HCT116 (cell line): ENCODE measurements at regions not wholly inside any gene's neighbourhood (a gene's known extent, or its start where the extent isn't known, plus 50 kb on each side); places are given as distances from the start of the nearest gene placed in this dataset.

Experiments used
- ATAC-seq: fragments of 200-7000 bp; cut with Tn5 transposase; 2 replicates; pipeline ENCODE4 v1.9.1; 2020; ENCODE audit warnings: mild to moderate bottlenecking, moderate library complexity
- BruUV-seq: library from RNA; stranded (reverse); fragments of 400-500 nt; replicated peaks from 2 replicates; lab custom pipeline; 2021; lab: Mats Ljungman, UMichigan
- CTCF ChIA-PET: fragments of 300-600 bp; sonication (Branson Sonifier 250); formaldehyde crosslinking; loops from one replicate; lab custom pipeline; 2021; ENCODE audit warnings: antibody characterized with exemption; lab: Charles Lee
- POLR2A ChIA-PET: fragments of 300-600, 350-600 bp; sonication (Branson Sonifier 250); formaldehyde crosslinking; loops from one replicate; lab custom pipeline; 2021; ENCODE audit warnings: antibody characterized with exemption; lab: Charles Lee
- RAD21 ChIA-PET, 2 experiments: fragments of 300-600 bp; sonication (Branson Sonifier 250); formaldehyde crosslinking; loops; one replicate each; lab custom pipeline; 2023; ENCODE audit warnings: low total read pairs in 2 of 2; ENCODE audit not compliant: uncharacterized antibody in 2 of 2, unreplicated experiment in 2 of 2, low non-redundant PET in 1 of 2; lab: Charles Lee
- DNase-seq: peaks from one replicate; pipeline ENCODE4 v3.0.0-alpha.2; 2010; ENCODE audit warnings: low read depth, low spot score
- H2AFZ ChIP-seq: fragments of 200-600 bp; shearing (Covaris generic), sonication (generic); 2 replicates; pipeline ENCODE4 v1.6.1; 2017; ENCODE audit warnings: low read depth, mixed run types, mixed read lengths, antibody characterized with exemption, low read length; ENCODE audit not compliant: poor library complexity, severe bottlenecking
- H3K27ac ChIP-seq: 2 replicates; pipeline ENCODE4 v1.5.1; 2012; ENCODE audit warnings: low read depth, low read length
- H3K27me3 ChIP-seq: fragments of 200-600 bp; sonication (generic); 2 replicates; pipeline ENCODE4 v1.6.1; 2016; ENCODE audit warnings: mixed run types, low read length, mixed read lengths; ENCODE audit not compliant: insufficient read depth
- H3K36me3 ChIP-seq, 2 experiments: fragments of 200-500 bp in 1 of 2; fragments of 200-600 bp in 1 of 2; sonication (Bioruptor generic) in 1 of 2; sonication (generic) in 1 of 2; 2 replicates each; pipeline versions ENCODE4 v1.5.1 to v1.6.1; 2014 to 2016; ENCODE audit warnings: low read length in 2 of 2, inconsistent platforms in 1 of 2, mixed read lengths in 1 of 2, mixed run types in 1 of 2; ENCODE audit not compliant: insufficient read depth in 2 of 2, control insufficient read depth in 1 of 2
- H3K4me1 ChIP-seq, 2 experiments: fragments of 200-600 bp in 1 of 2; sonication (generic) in 1 of 2; 2 replicates each; pipeline versions ENCODE4 v1.5.1 to v1.6.1; 2012 to 2017; ENCODE audit warnings: low read length in 2 of 2, inconsistent platforms in 1 of 2, mild to moderate bottlenecking in 1 of 2, mixed read lengths in 1 of 2, mixed run types in 1 of 2, moderate library complexity in 1 of 2; ENCODE audit not compliant: insufficient read depth in 2 of 2, control insufficient read depth in 1 of 2
- H3K4me2 ChIP-seq: fragments of 200-600 bp; sonication (generic); 2 replicates; pipeline ENCODE4 v1.6.1; 2017; ENCODE audit warnings: mixed run types, low read length, mixed read lengths
- H3K4me3 ChIP-seq, 2 experiments: fragments of 200-600 bp in 1 of 2; sonication (generic) in 1 of 2; replicated peaks in 1 of 2; 2 replicates each; pipeline ENCODE4 v1.5.1; 2011 to 2016; ENCODE audit warnings: low read length in 2 of 2, control low read depth in 1 of 2, low read depth in 1 of 2, mild to moderate bottlenecking in 1 of 2, mixed read lengths in 1 of 2, mixed run types in 1 of 2
- H3K79me2 ChIP-seq: fragments of 200-600 bp; sonication (generic); 2 replicates; pipeline ENCODE4 v1.6.1; 2017; ENCODE audit warnings: mild to moderate bottlenecking, mixed run types, low read length, moderate library complexity, mixed read lengths; ENCODE audit not compliant: insufficient read depth
- H3K9ac ChIP-seq: fragments of 200-600 bp; sonication (generic); 2 replicates; pipeline ENCODE4 v1.6.1; 2016; ENCODE audit warnings: low read length, mixed read lengths
- H3K9me2 ChIP-seq: fragments of 200-600 bp; sonication (generic), shearing (Covaris generic); 2 replicates; pipeline ENCODE4 v1.6.1; 2017; ENCODE audit warnings: mixed run types, mild to moderate bottlenecking, moderate library complexity; ENCODE audit not compliant: insufficient read depth
- H3K9me3 ChIP-seq, 2 experiments: fragments of 200-500 bp in 1 of 2; fragments of 200-600 bp in 1 of 2; sonication (Bioruptor generic) in 1 of 2; sonication (generic) in 1 of 2; 2 replicates each; pipeline ENCODE4 v1.6.1; 2014 to 2017; ENCODE audit warnings: low read length in 2 of 2, mixed read lengths in 2 of 2, inconsistent platforms in 1 of 2, low read depth in 1 of 2, mild to moderate bottlenecking in 1 of 2, mixed run types in 1 of 2, moderate library complexity in 1 of 2; ENCODE audit not compliant: control insufficient read depth in 1 of 2, insufficient read depth in 1 of 2
- H4K20me1 ChIP-seq: fragments of 200-600 bp; sonication (generic), shearing (Covaris generic); 2 replicates; pipeline ENCODE4 v1.6.1; 2017; ENCODE audit warnings: mixed run types, mild to moderate bottlenecking, moderate library complexity; ENCODE audit not compliant: insufficient read depth
- EZH2 ChIP-seq: fragments of 200-600 bp; sonication (generic); IDR thresholded peaks from 2 replicates; pipeline ENCODE4 v1.6.1; 2017; ENCODE audit warnings: antibody characterized with exemption, mixed run types
- EZH2phosphoT487 ChIP-seq: fragments of 200-600 bp; IDR thresholded peaks from 2 replicates; pipeline ENCODE4 v1.6.1; 2018; ENCODE audit warnings: antibody characterized with exemption, borderline replicate concordance
- MAX ChIP-seq: IDR thresholded peaks from 2 replicates; pipeline ENCODE4 v1.6.1; 2012
- POLR2A ChIP-seq: IDR thresholded peaks from 2 replicates; pipeline ENCODE4 v1.7.0; 2011; ENCODE audit warnings: borderline replicate concordance; ENCODE audit not compliant: insufficient read depth, insufficient read length; ENCODE audit errors: extremely low read depth
- POLR2AphosphoS5 ChIP-seq: IDR thresholded peaks from 2 replicates; pipeline ENCODE4 v1.6.1; 2011; ENCODE audit warnings: mild to moderate bottlenecking, low read depth, low read length, moderate library complexity
- REST ChIP-seq: IDR thresholded peaks from 2 replicates; pipeline ENCODE4 v1.6.1; 2012; ENCODE audit warnings: low read depth
- ZFX ChIP-seq: fragments of 450-650 bp; IDR thresholded peaks from 2 replicates; pipeline ENCODE4 v1.6.1; 2017
- intact Hi-C: fragments of 100-400 bp; cut with micrococcal nuclease; formaldehyde crosslinking; loops from 2 replicates; pipeline ENCODE4 v1.10.0; 2022

- ChIA-PET CTCF (no interaction called here), RAD21 (no interaction called here)
These were observed 110.0 kb downstream of the INSIG2 start for GRCh38 chr2:118198268-118198667.

GRCh38 chr2:118197011-118197675 lies 108.9 kb downstream of the INSIG2 start:
- BruUV-seq, result no TSS peak
- Histone ChIP-seq H3K36me3 (no peaks in the 10 kb centered on the region), H3K4me1 (no peaks in the 10 kb centered on the region), H3K9me3 (no peaks in the 10 kb centered on the region), H3K4me2 (no peak overlapping the region), H3K79me2 (no peaks in the 10 kb centered on the region), H3K9me2 (no peaks in the 10 kb centered on the region), H2AFZ (no peak overlapping the region), H3K27me3 (no peaks in the 10 kb centered on the region), H3K9ac (no peak overlapping the region), H3K27ac (no peak overlapping the region)
- ChIA-PET RAD21 (no interaction called here), CTCF (no interaction called here), POLR2A (no interaction called here)
- no peak for DNase-seq
- ATAC-seq, result peak; percentile 87
- intact Hi-C loops, result no loop called here
- TF ChIP-seq ZFX (no peak), EZH2 (no peak), REST (no peak), POLR2AphosphoS5 (no peak), MAX (no peak)
- TF ChIP-seq, all 23 proteins: peak for 0
- Histone ChIP-seq H4K20me1 (no peaks in the 10 kb centered on the region), H3K4me3 (no peak overlapping the region)

More at GRCh38 chr2:118198268-118198667, 110.0 kb downstream of the INSIG2 start:
- H2AFZ ChIP-seq, result no peak overlapping the region
- no peak overlapping the region for H3K4me2 ChIP-seq
- no peaks in the 10 kb centered on the region for H3K9me3 ChIP-seq
- POLR2A ChIA-PET, result no interaction called here
- BruUV-seq, result no TSS peak
- TF ChIP-seq EZH2phosphoT487 (no peak), EZH2 (no peak), POLR2A (no peak)
- no peaks in the 10 kb centered on the region for H3K27me3 ChIP-seq
- no peak overlapping the region for H3K9ac ChIP-seq
- H3K27ac ChIP-seq, result no peak overlapping the region
- H3K79me2 ChIP-seq, result no peaks in the 10 kb centered on the region
- H3K9me2 ChIP-seq, result no peaks in the 10 kb centered on the region
- no peak overlapping the region for H3K4me3 ChIP-seq
- no peak for DNase-seq
- intact Hi-C loops, result no loop called here
- H4K20me1 ChIP-seq, result no peaks in the 10 kb centered on the region
- ATAC-seq, result no peak
- H3K4me1 ChIP-seq, result peaks cover 0 to 3% of the 10 kb centered on the region in 2 experiments; a peak in 1 of 4 replicates
- no peaks in the 10 kb centered on the region for H3K36me3 ChIP-seq
